Kidney epithelial cell (primary cell): ENCODE measurements at regions not wholly inside any gene's neighbourhood (a gene's known extent, or its start where the extent isn't known, plus 50 kb on each side); places are given as distances from the start of the nearest gene placed in this dataset.
"Not testable (repeated sequence)": the region's sequence is repeated elsewhere in the genome, so short reads cannot be mapped to it uniquely, and the experiment has no call there.

ENCODE experiments used
- DNase-seq: peaks from one replicate; pipeline ENCODE4 v3.0.0-alpha.2; 2010; ENCODE audit warnings: low read depth
- H3K27me3 ChIP-seq: 2 replicates; pipeline ENCODE4 v1.6.0; 2011; ENCODE audit warnings: low read length; ENCODE audit not compliant: control insufficient read depth, insufficient read depth
- H3K36me3 ChIP-seq: 2 replicates; pipeline ENCODE4 v1.5.1; 2011; ENCODE audit warnings: low read length; ENCODE audit not compliant: control insufficient read depth, insufficient read depth
- H3K4me3 ChIP-seq: 2 replicates; pipeline ENCODE4 v1.5.1; 2011; ENCODE audit warnings: low read depth, mild to moderate bottlenecking, control low read depth, low read length
- TF ChIP-seq, protein P1 (sequence below): IDR thresholded peaks from 2 replicates; pipeline ENCODE4 v1.5.1; 2011; ENCODE audit warnings: mild to moderate bottlenecking, moderate library complexity, low read length, control low read depth, inconsistent platforms; ENCODE audit not compliant: insufficient read depth, poor library complexity, severe bottlenecking

DNA sequence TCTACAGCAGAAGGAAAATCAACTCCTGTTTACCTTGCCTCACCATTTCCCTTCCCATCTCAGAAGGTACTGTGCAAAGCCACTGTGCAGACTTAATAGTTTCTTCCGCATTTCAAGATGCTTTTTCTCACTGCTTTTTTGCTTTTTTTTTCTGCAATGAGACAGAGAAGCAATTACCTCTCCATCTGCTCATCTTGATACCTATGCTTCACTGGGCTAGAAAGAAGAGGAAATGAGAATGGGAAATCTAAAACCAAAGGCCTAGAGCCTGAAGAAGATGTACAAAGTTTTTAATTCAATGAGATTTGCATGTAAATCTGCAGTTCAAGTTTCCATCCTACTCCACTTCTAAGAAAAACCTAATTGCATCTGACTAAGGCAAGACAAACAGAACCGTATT is 238.1 kb upstream of the SETMAR start:
- no peak overlapping the region for H3K4me3 ChIP-seq
- TF ChIP-seq, protein P1, sequence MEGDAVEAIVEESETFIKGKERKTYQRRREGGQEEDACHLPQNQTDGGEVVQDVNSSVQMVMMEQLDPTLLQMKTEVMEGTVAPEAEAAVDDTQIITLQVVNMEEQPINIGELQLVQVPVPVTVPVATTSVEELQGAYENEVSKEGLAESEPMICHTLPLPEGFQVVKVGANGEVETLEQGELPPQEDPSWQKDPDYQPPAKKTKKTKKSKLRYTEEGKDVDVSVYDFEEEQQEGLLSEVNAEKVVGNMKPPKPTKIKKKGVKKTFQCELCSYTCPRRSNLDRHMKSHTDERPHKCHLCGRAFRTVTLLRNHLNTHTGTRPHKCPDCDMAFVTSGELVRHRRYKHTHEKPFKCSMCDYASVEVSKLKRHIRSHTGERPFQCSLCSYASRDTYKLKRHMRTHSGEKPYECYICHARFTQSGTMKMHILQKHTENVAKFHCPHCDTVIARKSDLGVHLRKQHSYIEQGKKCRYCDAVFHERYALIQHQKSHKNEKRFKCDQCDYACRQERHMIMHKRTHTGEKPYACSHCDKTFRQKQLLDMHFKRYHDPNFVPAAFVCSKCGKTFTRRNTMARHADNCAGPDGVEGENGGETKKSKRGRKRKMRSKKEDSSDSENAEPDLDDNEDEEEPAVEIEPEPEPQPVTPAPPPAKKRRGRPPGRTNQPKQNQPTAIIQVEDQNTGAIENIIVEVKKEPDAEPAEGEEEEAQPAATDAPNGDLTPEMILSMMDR: no peak

DNA sequence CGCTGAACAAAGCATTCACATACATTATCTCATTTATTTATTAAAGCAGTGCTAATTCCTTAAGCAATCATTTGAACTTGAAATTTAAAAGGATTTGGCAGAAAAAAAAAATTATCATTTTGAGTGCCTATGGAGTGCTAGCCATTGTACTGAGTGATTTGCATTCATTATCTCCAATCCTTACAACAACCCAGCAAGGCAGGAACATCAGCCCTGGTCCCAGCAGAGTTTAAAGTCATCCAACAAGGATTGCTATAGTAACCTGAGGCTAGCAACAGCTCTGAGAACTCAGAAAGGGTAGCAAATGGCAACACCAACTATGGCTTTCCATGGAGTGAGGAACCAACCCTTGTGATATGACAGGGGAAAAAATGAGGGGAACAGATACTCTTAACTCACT is 237.6 kb upstream of the SETMAR start:
- TF ChIP-seq, protein P1: no peak
- no peak for DNase-seq

More for the DNA sequence above, 238.1 kb upstream of the SETMAR start:
- Histone ChIP-seq H3K27me3 (no peaks in the 10 kb centered on the region), H3K36me3 (no peaks in the 10 kb centered on the region)
- no peak for DNase-seq

DNA sequence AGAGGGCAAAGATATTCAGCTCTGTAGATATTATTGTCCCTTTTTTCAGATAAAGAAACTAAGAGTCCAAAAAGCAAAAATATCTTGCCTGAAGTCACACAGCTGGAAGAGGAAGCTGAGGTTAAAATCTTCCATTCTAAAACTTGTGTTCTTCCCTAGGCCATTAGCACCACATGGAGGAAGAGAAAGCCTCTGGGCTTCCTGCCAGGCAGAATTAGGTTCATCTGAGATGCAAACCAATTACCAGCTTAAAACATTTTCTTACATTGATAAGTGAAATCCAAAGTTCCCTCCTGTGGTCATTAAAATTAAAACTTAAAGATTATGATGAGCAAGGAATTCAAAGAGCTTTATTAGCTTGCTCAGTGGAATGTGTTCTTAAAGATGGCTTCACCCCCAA is 235.3 kb upstream of the SETMAR start:
- DNase-seq: no peak
- Histone ChIP-seq H3K4me3 (no peak overlapping the region), H3K27me3 (no peaks in the 10 kb centered on the region), H3K36me3 (no peaks in the 10 kb centered on the region)
- TF ChIP-seq, protein P1: no peak

More for the DNA sequence above, 237.6 kb upstream of the SETMAR start:
- H3K27me3 ChIP-seq: no peaks in the 10 kb centered on the region
- H3K36me3 ChIP-seq: no peaks in the 10 kb centered on the region
- H3K4me3 ChIP-seq: no peak overlapping the region

DNA sequence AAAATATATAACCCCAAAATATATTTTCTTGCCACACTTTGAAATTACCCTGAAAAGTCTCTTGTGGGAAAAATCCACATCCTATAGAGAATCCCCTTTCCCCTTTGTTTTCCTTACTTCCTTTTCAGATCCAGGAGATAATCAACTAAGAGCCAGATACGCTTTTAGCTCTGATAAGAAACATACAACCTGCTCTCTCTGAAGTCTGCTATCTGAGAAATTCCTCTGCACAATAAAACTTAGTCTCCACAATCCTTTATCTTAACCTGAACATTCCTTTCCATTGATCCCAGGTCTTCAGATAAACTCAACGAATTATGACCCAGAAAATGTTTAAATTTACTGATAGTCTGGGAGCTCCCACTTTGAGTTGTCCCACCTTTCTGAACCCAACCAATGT is 233.4 kb upstream of the SETMAR start:
- DNase-seq: no peak
- TF ChIP-seq, protein P1: no peak

DNA sequence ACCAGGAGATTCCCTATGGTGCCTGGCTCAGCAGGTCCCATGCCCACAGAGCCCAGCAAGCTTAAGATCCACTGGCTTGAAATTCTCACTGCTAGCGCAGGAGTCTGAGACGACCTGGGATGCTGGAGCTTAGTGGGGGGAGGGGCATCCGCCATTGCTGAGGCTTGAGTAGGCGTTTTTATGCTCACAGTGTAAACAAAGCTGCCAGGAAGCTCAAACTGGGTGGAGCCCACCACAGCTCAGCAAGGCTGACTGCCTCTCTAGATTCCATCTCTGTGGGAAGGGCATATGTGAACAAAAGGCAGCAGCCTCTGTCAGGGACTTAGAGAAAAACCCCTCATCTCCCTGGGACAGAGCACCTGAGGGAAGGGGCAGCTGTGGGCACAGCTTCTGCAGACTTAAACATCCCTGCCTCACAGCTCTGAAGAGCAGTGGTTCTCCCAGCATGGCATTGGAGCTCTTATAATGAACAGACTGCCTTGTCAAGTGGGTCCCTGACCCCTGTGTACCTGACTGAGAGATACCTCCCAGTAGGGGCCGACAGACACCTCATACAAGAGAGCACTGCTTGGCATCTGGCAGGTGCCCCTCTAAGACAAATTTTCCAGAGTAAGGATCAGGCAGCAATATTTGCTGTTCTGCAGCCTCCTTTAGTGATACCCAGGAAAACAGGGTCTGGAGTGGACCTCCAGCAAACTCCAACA is 231.5 kb upstream of the SETMAR start:
- H3K4me3 ChIP-seq: no peak overlapping the region
- TF ChIP-seq, protein P1: no peak
- H3K36me3 ChIP-seq: no peaks in the 10 kb centered on the region
- H3K27me3 ChIP-seq: no peaks in the 10 kb centered on the region
- no peak for DNase-seq

More for the DNA sequence above, 233.4 kb upstream of the SETMAR start:
- Histone ChIP-seq H3K36me3 (no peaks in the 10 kb centered on the region), H3K4me3 (no peak overlapping the region), H3K27me3 (no peaks in the 10 kb centered on the region)

DNA sequence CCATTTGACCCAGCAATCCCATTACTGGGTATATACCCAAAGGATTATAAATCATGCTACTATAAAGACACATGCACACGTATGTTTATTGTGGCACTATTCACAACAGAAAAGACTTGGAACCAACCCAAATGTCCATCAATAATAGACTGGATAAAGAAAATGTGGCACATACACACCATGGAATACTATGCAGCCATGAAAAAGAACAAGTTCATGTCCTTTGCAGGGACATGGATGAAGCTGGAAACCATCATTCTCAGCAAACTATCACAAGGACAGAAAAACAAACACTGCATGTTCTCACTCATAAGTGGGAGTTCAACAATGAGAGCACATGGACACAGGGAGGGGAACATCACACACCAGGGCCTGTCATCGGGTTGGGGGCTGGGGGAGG is 225.9 kb upstream of the SETMAR start:
- DNase-seq, H3K36me3 ChIP-seq, H3K27me3 ChIP-seq, H3K4me3 ChIP-seq: not testable (repeated sequence)
